Smooth muscle cell (in vitro differentiated cells): ENCODE measurements at regions not wholly inside any gene's neighbourhood (a gene's known extent, or its start where the extent isn't known, plus 50 kb on each side); places are given as distances from the start of the nearest gene placed in this dataset.
"Not testable (repeated sequence)": the region's sequence is repeated elsewhere in the genome, so short reads cannot be mapped to it uniquely, and the experiment has no call there.

Experiments
- DNase-seq: peaks from one replicate; lab custom pipeline; 2025; ENCODE audit not compliant: unreplicated experiment; lab: John Stamatoyannopoulos, UW
- H2AFZ ChIP-seq: fragments of 200-600 bp; sonication (generic); 2 replicates; pipeline ENCODE4 v1.6.0; 2016; ENCODE audit warnings: antibody characterized with exemption, low read depth, mild to moderate bottlenecking
- H3F3A ChIP-seq: fragments of 200-600 bp; sonication (generic); 2 replicates; pipeline ENCODE4 v1.6.0; 2017; ENCODE audit warnings: antibody characterized with exemption, low read depth
- H3K27ac ChIP-seq: fragments of 200-600 bp; sonication (generic); 2 replicates; pipeline ENCODE4 v1.5.1; 2016; ENCODE audit warnings: low read depth, mild to moderate bottlenecking
- H3K27me3 ChIP-seq: fragments of 200-600 bp; sonication (generic); 2 replicates; pipeline ENCODE4 v1.6.1; 2016; ENCODE audit warnings: low read depth, mild to moderate bottlenecking
- H3K36me3 ChIP-seq: fragments of 200-600 bp; sonication (generic); 2 replicates; pipeline ENCODE4 v1.5.1; 2016; ENCODE audit warnings: low read depth
- H3K4me1 ChIP-seq: fragments of 200-600 bp; sonication (generic); 2 replicates; pipeline ENCODE4 v1.5.1; 2016; ENCODE audit warnings: low read depth
- H3K4me2 ChIP-seq: fragments of 200-600 bp; sonication (generic); 2 replicates; pipeline ENCODE4 v1.6.0; 2016; ENCODE audit warnings: mild to moderate bottlenecking
- H3K4me3 ChIP-seq: fragments of 200-600 bp; sonication (generic); 2 replicates; pipeline ENCODE4 v1.5.1; 2016; ENCODE audit warnings: mild to moderate bottlenecking
- H3K79me2 ChIP-seq: fragments of 200-600 bp; sonication (generic); 2 replicates; pipeline ENCODE4 v1.6.0; 2016; ENCODE audit warnings: low read depth, mild to moderate bottlenecking
- H3K9ac ChIP-seq: fragments of 200-600 bp; sonication (generic); 2 replicates; pipeline ENCODE4 v1.6.0; 2016; ENCODE audit warnings: low read depth
- H3K9me3 ChIP-seq: fragments of 200-600 bp; sonication (generic); replicated peaks from 2 replicates; pipeline ENCODE4 v1.5.1; 2016; ENCODE audit warnings: low read depth
- H4K20me1 ChIP-seq: fragments of 200-600 bp; sonication (generic); 2 replicates; pipeline ENCODE4 v1.6.0; 2016; ENCODE audit warnings: low read depth
- CTCF ChIP-seq: fragments of 200-600 bp; sonication (generic); IDR thresholded peaks from 2 replicates; pipeline ENCODE4 v1.5.1; 2017; ENCODE audit warnings: borderline replicate concordance, mild to moderate bottlenecking, antibody characterized with exemption; ENCODE audit not compliant: insufficient read depth, poor library complexity, severe bottlenecking
- WGBS: methylation state at CpG from one replicate; pipeline ENCODE4 v1.1.7; 2016; ENCODE audit warnings: low lambda C conversion rate; 5-methylcytosine and 5-hydroxymethylcytosine counted together

DNA sequence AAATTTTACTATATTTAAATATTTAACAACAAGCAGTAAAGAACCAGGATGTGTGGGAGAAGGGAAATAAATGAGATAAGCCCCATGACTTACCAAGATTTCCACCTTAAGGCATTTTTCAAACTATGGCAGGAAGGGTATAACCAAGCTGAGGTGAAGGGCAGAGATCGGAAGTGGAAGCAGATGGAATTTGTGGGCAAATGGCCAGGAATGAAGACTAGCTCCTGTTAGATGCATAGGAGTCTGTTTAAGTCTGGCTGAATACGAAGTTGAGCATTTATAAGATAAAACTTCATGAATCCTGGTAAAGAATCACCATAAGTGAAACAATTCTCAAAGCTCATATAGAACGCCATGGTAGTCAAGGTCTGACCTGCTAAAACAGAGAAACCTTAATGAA is 163.5 kb downstream of the DIO2 start:
- H3K4me3 ChIP-seq = no peak overlapping the region
- no peak overlapping the region for H3K9ac ChIP-seq
- H3K4me2 ChIP-seq = no peak overlapping the region
- H3K79me2 ChIP-seq = no peaks in the 10 kb centered on the region
- no peak for TF ChIP-seq CTCF
- no peaks in the 10 kb centered on the region for H3K27me3 ChIP-seq
- H2AFZ ChIP-seq = no peak overlapping the region
- DNase-seq = no peak
- no peaks in the 10 kb centered on the region for H3F3A ChIP-seq
- no peaks in the 10 kb centered on the region for H3K36me3 ChIP-seq
- WGBS = 89% methylated on average over 3 of the region's 3 CpGs
- no peaks in the 10 kb centered on the region for H4K20me1 ChIP-seq
- H3K27ac ChIP-seq = no peak overlapping the region
- H3K4me1 ChIP-seq = no peaks in the 10 kb centered on the region
- no peaks in the 10 kb centered on the region for H3K9me3 ChIP-seq

DNA sequence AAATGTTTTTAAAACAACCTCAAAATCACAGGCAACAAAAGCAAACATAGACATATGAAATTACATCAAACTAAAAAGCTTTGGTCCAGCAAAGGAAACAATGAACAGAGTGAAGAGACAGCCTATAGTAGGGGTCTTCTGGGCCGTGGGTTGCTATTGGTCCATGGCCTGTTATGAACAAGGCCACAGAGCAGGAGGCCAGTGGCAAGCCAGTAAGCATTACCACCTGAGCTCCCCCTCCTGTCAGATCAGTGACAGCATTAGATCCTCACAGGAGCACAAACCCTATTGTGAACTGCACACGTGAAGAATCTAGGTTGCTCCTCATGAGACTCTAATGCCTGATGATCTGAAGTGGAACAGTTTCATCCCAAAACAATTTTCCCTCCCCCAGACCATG is 174.0 kb downstream of the DIO2 start:
- Histone ChIP-seq H3K4me2 (no peak overlapping the region), H2AFZ (no peak overlapping the region), H3K9ac (no peak overlapping the region), H3K27ac (no peak overlapping the region), H3K4me1 (no peaks in the 10 kb centered on the region), H3K9me3 (no peaks in the 10 kb centered on the region), H4K20me1 (no peaks in the 10 kb centered on the region), H3F3A (no peaks in the 10 kb centered on the region), H3K27me3 (no peaks in the 10 kb centered on the region), H3K36me3 (no peaks in the 10 kb centered on the region), H3K79me2 (no peaks in the 10 kb centered on the region), H3K4me3 (no peak overlapping the region)
- DNase-seq = no peak
- no peak for TF ChIP-seq CTCF
- WGBS = 61% methylated on average over 2 of the region's 2 CpGs

DNA sequence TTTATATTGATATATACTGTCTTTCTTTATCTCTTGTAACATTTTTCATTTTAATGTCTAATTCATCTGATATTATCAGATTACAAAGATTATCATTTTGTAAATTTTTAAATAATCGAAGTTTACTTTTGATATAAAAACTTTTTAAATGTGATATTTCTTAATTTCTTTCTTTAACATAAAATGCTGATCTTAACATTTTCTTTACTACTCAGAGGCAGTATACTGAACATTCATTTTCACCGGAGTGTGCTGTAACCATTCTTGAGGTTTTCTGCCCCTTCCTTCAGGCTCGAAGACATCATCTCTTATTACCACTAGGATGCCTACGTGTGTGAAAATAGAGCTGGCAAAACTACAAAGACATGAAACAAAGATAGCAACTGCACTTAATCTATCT is 186.9 kb downstream of the DIO2 start:
- 90% methylated on average over 4 of the region's 4 CpGs for WGBS
- Histone ChIP-seq H3F3A (no peaks in the 10 kb centered on the region), H4K20me1 (no peaks in the 10 kb centered on the region), H3K9me3 (no peaks in the 10 kb centered on the region), H3K27me3 (no peaks in the 10 kb centered on the region), H2AFZ (no peak overlapping the region), H3K27ac (no peak overlapping the region), H3K4me1 (no peaks in the 10 kb centered on the region), H3K79me2 (no peaks in the 10 kb centered on the region), H3K4me2 (no peak overlapping the region), H3K9ac (no peak overlapping the region), H3K36me3 (no peaks in the 10 kb centered on the region), H3K4me3 (no peak overlapping the region)
- TF ChIP-seq CTCF = no peak
- no peak for DNase-seq

GRCh38 chr14:80018476-80018875 is 192.8 kb downstream of the DIO2 start:
- not testable (repeated sequence) for H3K9ac ChIP-seq, H3K27me3 ChIP-seq, H3K79me2 ChIP-seq, DNase-seq, H4K20me1 ChIP-seq, H3K36me3 ChIP-seq, H3F3A ChIP-seq, H3K4me2 ChIP-seq, H3K27ac ChIP-seq, H3K9me3 ChIP-seq, H3K4me1 ChIP-seq, H2AFZ ChIP-seq, H3K4me3 ChIP-seq
- 83% methylated on average over 3 of the region's 3 CpGs for WGBS
